H9 (cell line): ENCODE measurements at regions not wholly inside any gene's neighbourhood (a gene's known extent, or its start where the extent isn't known, plus 50 kb on each side); places are given as distances from the start of the nearest gene placed in this dataset.

Experiments
- DNase-seq: peaks from one replicate; pipeline ENCODE4 v3.0.0-alpha.2; 2017
- H2AFZ ChIP-seq: one replicate; pipeline ENCODE4 v1.6.1; 2013; ENCODE audit warnings: mild to moderate bottlenecking, low read length, control low read depth, moderate library complexity
- H2AK5ac ChIP-seq: 2 replicates; pipeline ENCODE4 v1.6.1; 2013; ENCODE audit warnings: low read length, control low read depth, mixed read lengths; ENCODE audit not compliant: insufficient read length
- H2BK120ac ChIP-seq: one replicate; pipeline ENCODE4 v1.6.1; 2013; ENCODE audit warnings: low read depth, mild to moderate bottlenecking, low read length, control low read depth, inconsistent platforms; ENCODE audit not compliant: poor library complexity, severe bottlenecking
- H2BK12ac ChIP-seq: 2 replicates; pipeline ENCODE4 v1.6.1; 2013; ENCODE audit warnings: low read length, control low read depth, mixed read lengths, low read depth; ENCODE audit not compliant: insufficient read length
- H2BK15ac ChIP-seq: 2 replicates; pipeline ENCODE4 v1.6.1; 2013; ENCODE audit warnings: low read depth, low read length, control low read depth
- H2BK20ac ChIP-seq: one replicate; pipeline ENCODE4 v1.6.1; 2013; ENCODE audit warnings: low read depth, mild to moderate bottlenecking, low read length, control low read depth, inconsistent platforms; ENCODE audit not compliant: poor library complexity, severe bottlenecking
- H2BK5ac ChIP-seq: 2 replicates; pipeline ENCODE4 v1.6.1; 2013; ENCODE audit warnings: low read length, control low read depth, mixed read lengths; ENCODE audit not compliant: insufficient read length
- H3K14ac ChIP-seq: 2 replicates; pipeline ENCODE4 v1.6.1; 2013; ENCODE audit warnings: low read length, control low read depth; ENCODE audit not compliant: insufficient read depth
- H3K18ac ChIP-seq: 2 replicates; pipeline ENCODE4 v1.6.1; 2013; ENCODE audit warnings: low read depth, mild to moderate bottlenecking, mixed read lengths, low read length, control low read depth; ENCODE audit not compliant: insufficient read length
- H3K23ac ChIP-seq: 2 replicates; pipeline ENCODE4 v1.6.1; 2013; ENCODE audit warnings: low read length, control low read depth, mixed read lengths, low read depth; ENCODE audit not compliant: insufficient read length
- H3K23me2 ChIP-seq: 2 replicates; pipeline ENCODE4 v1.6.1; 2013; ENCODE audit warnings: low read depth, mild to moderate bottlenecking, mixed read lengths, low read length, control low read depth; ENCODE audit not compliant: insufficient read length, poor library complexity, severe bottlenecking
- H3K27ac ChIP-seq: 2 replicates; pipeline ENCODE4 v1.5.1; 2013; ENCODE audit warnings: low read length, control low read depth, mixed read lengths, low read depth; ENCODE audit not compliant: insufficient read length
- H3K27me3 ChIP-seq: 2 replicates; pipeline ENCODE4 v1.6.1; 2013; ENCODE audit warnings: low read length, control low read depth, inconsistent platforms; ENCODE audit not compliant: insufficient read depth
- H3K4ac ChIP-seq: 2 replicates; pipeline ENCODE4 v1.6.1; 2013; ENCODE audit warnings: low read depth, mild to moderate bottlenecking, control low read depth, inconsistent platforms, low read length, moderate library complexity
- H3K4me1 ChIP-seq: 2 replicates; pipeline ENCODE4 v1.6.1; 2013; ENCODE audit warnings: low read length, control low read depth, inconsistent platforms; ENCODE audit not compliant: insufficient read depth
- H3K4me2 ChIP-seq: 2 replicates; pipeline ENCODE4 v1.6.1; 2013; ENCODE audit warnings: low read length, control low read depth, mixed read lengths; ENCODE audit not compliant: insufficient read length, insufficient read depth
- H3K56ac ChIP-seq: 2 replicates; pipeline ENCODE4 v1.6.1; 2013; ENCODE audit warnings: low read depth, mild to moderate bottlenecking, mixed read lengths, low read length, control low read depth; ENCODE audit not compliant: insufficient read length
- H3K79me1 ChIP-seq: 2 replicates; pipeline ENCODE4 v1.6.1; 2013; ENCODE audit warnings: low read depth, mild to moderate bottlenecking, moderate library complexity, low read length, control low read depth, inconsistent platforms; ENCODE audit not compliant: insufficient read depth, poor library complexity, severe bottlenecking
- H3K79me2 ChIP-seq: 2 replicates; pipeline ENCODE4 v1.6.1; 2013; ENCODE audit warnings: low read length, control low read depth, inconsistent platforms; ENCODE audit not compliant: insufficient read depth
- H3K9ac ChIP-seq: 2 replicates; pipeline ENCODE4 v1.6.1; 2013; ENCODE audit warnings: low read length, control low read depth, mixed read lengths; ENCODE audit not compliant: insufficient read length; ENCODE audit errors: extremely low read depth
- H3K9me3 ChIP-seq: one replicate; pipeline ENCODE4 v1.6.1; 2013; ENCODE audit warnings: low read depth, low read length, inconsistent platforms; ENCODE audit not compliant: control insufficient read depth
- H3T11ph ChIP-seq: one replicate; pipeline ENCODE4 v1.6.1; 2013; ENCODE audit warnings: mild to moderate bottlenecking, low read length, control low read depth, inconsistent platforms
- H4K20me1 ChIP-seq: one replicate; pipeline ENCODE4 v1.6.1; 2013; ENCODE audit not compliant: control insufficient read depth, insufficient read length, insufficient read depth
- H4K5ac ChIP-seq: 2 replicates; pipeline ENCODE4 v1.6.1; 2013; ENCODE audit warnings: low read depth, mild to moderate bottlenecking, mixed read lengths, low read length, control low read depth; ENCODE audit not compliant: insufficient read length
- H4K8ac ChIP-seq: replicated peaks from 2 replicates; pipeline ENCODE4 v1.6.1; 2013; ENCODE audit warnings: low read length, control low read depth, mixed read lengths, low read depth; ENCODE audit not compliant: insufficient read length
- H4K91ac ChIP-seq: 2 replicates; pipeline ENCODE4 v1.6.1; 2013; ENCODE audit warnings: low read depth, mild to moderate bottlenecking, moderate library complexity, mixed read lengths, low read length, control low read depth; ENCODE audit not compliant: insufficient read length
- H3K27ac Mint-ChIP-seq, 3 experiments: 2 replicates in 2 of 3; 3 replicates in 1 of 3; pipeline ENCODE4 v1.8.0; 2020 to 2021; ENCODE audit warnings: mixed read lengths in 3 of 3, mild to moderate bottlenecking in 1 of 3, moderate library complexity in 1 of 3
- H3K27me3 Mint-ChIP-seq: 2 replicates; pipeline ENCODE4 v1.8.0; 2021; ENCODE audit warnings: low read depth, mild to moderate bottlenecking, moderate library complexity, mixed read lengths
- H3K36me3 Mint-ChIP-seq, 3 experiments: 2 replicates in 2 of 3; 3 replicates in 1 of 3; pipeline ENCODE4 v1.8.0; 2020 to 2021; ENCODE audit warnings: low read depth in 3 of 3, mixed read lengths in 3 of 3; ENCODE audit not compliant: insufficient read depth in 1 of 3
- H3K4me1 Mint-ChIP-seq, 2 experiments: 2 replicates each; pipeline ENCODE4 v1.8.0; 2020; ENCODE audit warnings: mixed read lengths in 2 of 2
- H3K4me3 Mint-ChIP-seq, 2 experiments: 2 replicates in 1 of 2; 3 replicates in 1 of 2; pipeline ENCODE4 v1.8.0; 2020 to 2021; ENCODE audit warnings: mild to moderate bottlenecking in 2 of 2, mixed read lengths in 2 of 2, moderate library complexity in 1 of 2
- H3K9me3 Mint-ChIP-seq, 2 experiments: 2 replicates in 1 of 2; 3 replicates in 1 of 2; pipeline ENCODE4 v1.8.0; 2020; ENCODE audit warnings: mild to moderate bottlenecking in 2 of 2, mixed read lengths in 2 of 2, moderate library complexity in 1 of 2
- CTCF ChIP-seq: fragments of 200-600 bp; sonication (generic); conservative IDR thresholded peaks from 3 replicates; pipeline ENCODE4 v1.8.0; 2021; ENCODE audit warnings: antibody characterized with exemption, mild to moderate bottlenecking
- WGBS: extraction: QIAGEN DNeasy Blood & Tissue Kit; methylation state at CpG from one replicate; pipeline ENCODE4 v1.1.7; 2013; ENCODE audit warnings: missing lambda C conversion rate, low lambda C conversion rate, mixed read lengths; ENCODE audit not compliant: insufficient read length; ENCODE audit errors: extremely low coverage; 5-methylcytosine and 5-hydroxymethylcytosine counted together

GRCh38 chr6:80793411-80793810 is 686.9 kb downstream of the BCKDHB start:
- no peak overlapping the region for H2BK12ac ChIP-seq
- no peak overlapping the region for H3K18ac ChIP-seq
- H2BK5ac ChIP-seq: no peak overlapping the region
- H3K27ac ChIP-seq: no peak overlapping the region
- Mint-ChIP-seq H3K36me3 (no peaks in the 10 kb centered on the region; a peak in 1 of 7 replicates), H3K9me3 (no peaks in the 10 kb centered on the region; a peak in 1 of 5 replicates), H3K27ac (no peak overlapping the region), H3K4me3 (no peak overlapping the region), H3K27me3 (no peaks in the 10 kb centered on the region), H3K4me1 (no peaks in the 10 kb centered on the region)
- H2BK120ac ChIP-seq: no peak overlapping the region
- H3K23ac ChIP-seq: no peak overlapping the region
- no peak overlapping the region for H2AFZ ChIP-seq
- WGBS: no CpG with 5 or more reads among the region's 2 CpGs
- H3K27me3 ChIP-seq: no peaks in the 10 kb centered on the region
- H4K20me1 ChIP-seq: no peaks in the 10 kb centered on the region
- no peaks in the 10 kb centered on the region for H3K23me2 ChIP-seq
- H3K14ac ChIP-seq: no peak overlapping the region
- no peak overlapping the region for H3K4me2 ChIP-seq
- DNase-seq: no peak
- H3K4me1 ChIP-seq: no peaks in the 10 kb centered on the region
- H3K79me1 ChIP-seq: no peaks in the 10 kb centered on the region
- H2BK15ac ChIP-seq: no peak overlapping the region
- TF ChIP-seq CTCF: no peak
- H3T11ph ChIP-seq: no peak overlapping the region
- no peak overlapping the region for H4K5ac ChIP-seq
- no peak overlapping the region for H3K4ac ChIP-seq
- no peak overlapping the region for H3K56ac ChIP-seq
- H4K8ac ChIP-seq: no peak overlapping the region
- no peaks in the 10 kb centered on the region for H3K79me2 ChIP-seq
- H3K9me3 ChIP-seq: no peaks in the 10 kb centered on the region
- no peak overlapping the region for H2BK20ac ChIP-seq
- no peak overlapping the region for H4K91ac ChIP-seq
- no peak overlapping the region for H2AK5ac ChIP-seq
- H3K9ac ChIP-seq: no peak overlapping the region
